ENCODE measurements at regions not wholly inside any gene's neighbourhood (a gene's known extent, or its start where the extent isn't known, plus 50 kb on each side); places are given as distances from the start of the nearest gene placed in this dataset.

DNA sequence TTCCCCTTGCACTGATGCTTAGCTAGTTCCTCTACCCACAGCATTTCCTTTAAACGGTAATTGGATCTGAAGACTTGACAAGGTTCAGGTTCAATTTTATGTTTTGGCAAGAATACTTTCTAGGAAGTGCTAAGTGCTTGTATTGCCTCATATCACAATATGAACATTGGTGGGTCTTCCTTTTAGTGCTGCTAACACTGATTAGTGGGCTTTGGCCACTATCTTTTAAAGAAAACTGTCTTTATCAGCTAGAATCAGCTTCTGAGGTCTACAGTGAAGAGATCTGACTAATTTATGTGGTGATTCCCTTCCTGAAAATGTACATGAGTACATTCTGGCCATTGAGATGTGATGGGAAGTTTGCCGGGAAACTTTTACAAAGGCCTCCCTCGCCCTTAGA is 316.7 kb upstream of the KLF3 start:
- no peaks in the 10 kb centered on the region for H3K27me3 ChIP-seq (ENCODE audit: control insufficient read depth, insufficient read depth, low read length)

GRCh38 chr4:38354421-38354820 is 309.6 kb upstream of the KLF3 start:
- Histone ChIP-seq H3K27me3 (ENCODE audit: control insufficient read depth, insufficient read depth, low read length) (no peaks in the 10 kb centered on the region), H3K9ac (no peak overlapping the region)
- TF ChIP-seq, protein P1, sequence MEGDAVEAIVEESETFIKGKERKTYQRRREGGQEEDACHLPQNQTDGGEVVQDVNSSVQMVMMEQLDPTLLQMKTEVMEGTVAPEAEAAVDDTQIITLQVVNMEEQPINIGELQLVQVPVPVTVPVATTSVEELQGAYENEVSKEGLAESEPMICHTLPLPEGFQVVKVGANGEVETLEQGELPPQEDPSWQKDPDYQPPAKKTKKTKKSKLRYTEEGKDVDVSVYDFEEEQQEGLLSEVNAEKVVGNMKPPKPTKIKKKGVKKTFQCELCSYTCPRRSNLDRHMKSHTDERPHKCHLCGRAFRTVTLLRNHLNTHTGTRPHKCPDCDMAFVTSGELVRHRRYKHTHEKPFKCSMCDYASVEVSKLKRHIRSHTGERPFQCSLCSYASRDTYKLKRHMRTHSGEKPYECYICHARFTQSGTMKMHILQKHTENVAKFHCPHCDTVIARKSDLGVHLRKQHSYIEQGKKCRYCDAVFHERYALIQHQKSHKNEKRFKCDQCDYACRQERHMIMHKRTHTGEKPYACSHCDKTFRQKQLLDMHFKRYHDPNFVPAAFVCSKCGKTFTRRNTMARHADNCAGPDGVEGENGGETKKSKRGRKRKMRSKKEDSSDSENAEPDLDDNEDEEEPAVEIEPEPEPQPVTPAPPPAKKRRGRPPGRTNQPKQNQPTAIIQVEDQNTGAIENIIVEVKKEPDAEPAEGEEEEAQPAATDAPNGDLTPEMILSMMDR (IDR thresholded peaks at IDR 0.05), result no peak

More for the DNA sequence above, 316.7 kb upstream of the KLF3 start:
- TF ChIP-seq, protein P1 (IDR thresholded peaks at IDR 0.05), result no peak
- no peak overlapping the region for H2AFZ ChIP-seq
- H3K4me1 ChIP-seq, result no peaks in the 10 kb centered on the region
- H3K27ac ChIP-seq, result no peak overlapping the region
- no peaks in the 10 kb centered on the region for H3K9me3 ChIP-seq (ENCODE audit: control insufficient read depth, low read length)
- H3K36me3 ChIP-seq (ENCODE audit: control insufficient read depth, insufficient read depth, low read length), result no peaks in the 10 kb centered on the region
- no peaks in the 10 kb centered on the region for H3K79me2 ChIP-seq
- no peak overlapping the region for H3K9ac ChIP-seq
- no peak overlapping the region for H3K4me3 ChIP-seq (ENCODE audit: low read depth, low read length)
- no peak overlapping the region for H3K4me2 ChIP-seq (ENCODE audit: low read length)

DNA sequence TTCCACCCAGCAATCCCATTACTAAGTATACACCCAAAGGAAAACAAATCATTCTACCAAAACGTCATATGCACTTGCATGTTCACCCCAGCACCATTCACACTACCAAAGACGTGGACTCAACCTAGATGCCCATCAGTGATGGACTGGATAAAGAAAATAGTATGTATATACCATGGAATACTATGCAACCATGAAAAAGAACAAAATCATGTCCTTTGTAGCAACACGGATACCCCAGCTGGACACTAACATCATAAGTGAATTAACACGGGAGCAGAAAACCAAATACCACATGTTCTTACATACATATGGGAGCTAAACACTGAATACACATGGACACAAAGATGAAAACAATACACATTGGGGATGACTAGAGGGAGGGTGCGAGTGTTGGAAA is 309.1 kb upstream of the KLF3 start:
- no peak overlapping the region for H3K9ac ChIP-seq
- no peaks in the 10 kb centered on the region for H3K9me3 ChIP-seq (ENCODE audit: control insufficient read depth, low read length)
- no peaks in the 10 kb centered on the region for H3K79me2 ChIP-seq
- no peaks in the 10 kb centered on the region for H3K27me3 ChIP-seq (ENCODE audit: control insufficient read depth, insufficient read depth, low read length)
- H3K27ac ChIP-seq, result no peak overlapping the region
- TF ChIP-seq, protein P1 (IDR thresholded peaks at IDR 0.05), result no peak
- H3K36me3 ChIP-seq (ENCODE audit: control insufficient read depth, insufficient read depth, low read length), result no peaks in the 10 kb centered on the region
- no peak overlapping the region for H3K4me3 ChIP-seq (ENCODE audit: low read depth, low read length)
- no peaks in the 10 kb centered on the region for H3K4me1 ChIP-seq
- no peak overlapping the region for H3K4me2 ChIP-seq (ENCODE audit: low read length)
- no peak overlapping the region for H2AFZ ChIP-seq

More at GRCh38 chr4:38354421-38354820, 309.6 kb upstream of the KLF3 start:
- Histone ChIP-seq H3K4me3 (ENCODE audit: low read depth, low read length) (no peak overlapping the region), H2AFZ (no peak overlapping the region), H3K36me3 (ENCODE audit: control insufficient read depth, insufficient read depth, low read length) (no peaks in the 10 kb centered on the region), H3K4me1 (no peaks in the 10 kb centered on the region), H3K9me3 (ENCODE audit: control insufficient read depth, low read length) (no peaks in the 10 kb centered on the region), H3K79me2 (no peaks in the 10 kb centered on the region), H3K4me2 (ENCODE audit: low read length) (no peak overlapping the region), H3K27ac (no peak overlapping the region)

GRCh38 chr4:38356686-38357085 is 307.3 kb upstream of the KLF3 start:
- Histone ChIP-seq H3K79me2 (no peaks in the 10 kb centered on the region), H3K4me3 (ENCODE audit: low read depth, low read length) (no peak overlapping the region), H2AFZ (no peak overlapping the region), H3K27ac (no peak overlapping the region), H3K4me1 (no peaks in the 10 kb centered on the region), H3K4me2 (ENCODE audit: low read length) (no peak overlapping the region), H3K27me3 (ENCODE audit: control insufficient read depth, insufficient read depth, low read length) (no peaks in the 10 kb centered on the region), H3K36me3 (ENCODE audit: control insufficient read depth, insufficient read depth, low read length) (no peaks in the 10 kb centered on the region), H3K9ac (no peak overlapping the region), H3K9me3 (ENCODE audit: control insufficient read depth, low read length) (no peaks in the 10 kb centered on the region)
- TF ChIP-seq, protein P1 (IDR thresholded peaks at IDR 0.05), result no peak

DNA sequence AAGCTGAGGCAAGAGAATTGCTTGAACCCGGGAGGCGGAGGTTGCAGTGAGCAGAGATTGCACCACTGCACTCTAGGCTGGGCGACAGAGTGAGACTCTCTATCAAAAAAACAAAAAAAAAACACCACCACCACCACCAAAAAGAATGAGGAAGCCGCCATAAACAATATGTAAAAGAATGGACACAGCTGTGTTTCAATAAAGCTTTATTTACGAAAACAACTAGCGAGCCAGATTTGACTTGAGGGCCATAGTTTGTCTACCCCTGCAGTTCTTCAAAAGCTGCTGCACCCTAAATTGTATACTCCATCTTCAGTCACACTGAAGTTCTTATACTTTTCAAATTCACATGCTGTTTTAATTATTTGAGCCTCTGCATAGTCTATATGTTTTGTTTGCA is 306.5 kb upstream of the KLF3 start:
- no peaks in the 10 kb centered on the region for H3K79me2 ChIP-seq
- no peaks in the 10 kb centered on the region for H3K4me1 ChIP-seq
- H3K36me3 ChIP-seq (ENCODE audit: control insufficient read depth, insufficient read depth, low read length), result no peaks in the 10 kb centered on the region
- no peaks in the 10 kb centered on the region for H3K9me3 ChIP-seq (ENCODE audit: control insufficient read depth, low read length)
- no peak overlapping the region for H3K27ac ChIP-seq
- no peak overlapping the region for H3K4me3 ChIP-seq (ENCODE audit: low read depth, low read length)
- no peaks in the 10 kb centered on the region for H3K27me3 ChIP-seq (ENCODE audit: control insufficient read depth, insufficient read depth, low read length)
- H2AFZ ChIP-seq, result no peak overlapping the region
- TF ChIP-seq, protein P1 (IDR thresholded peaks at IDR 0.05), result no peak
- H3K9ac ChIP-seq, result no peak overlapping the region
- no peak overlapping the region for H3K4me2 ChIP-seq (ENCODE audit: low read length)
